OCI-LY7 (cell line): ENCODE measurements at regions not wholly inside any gene's neighbourhood (a gene's known extent, or its start where the extent isn't known, plus 50 kb on each side); places are given as distances from the start of the nearest gene placed in this dataset.

Source experiments
- BruUV-seq: library from RNA; stranded (reverse); fragments of 400-500 nt; replicated peaks from 2 replicates; lab custom pipeline; 2021; lab: Mats Ljungman, UMichigan
- CTCF ChIA-PET: fragments of 300-600 bp; sonication (Branson Sonifier 250); formaldehyde crosslinking; loops from one replicate; lab custom pipeline; 2022; ENCODE audit warnings: antibody characterized with exemption; ENCODE audit not compliant: unreplicated experiment; lab: Charles Lee
- POLR2A ChIA-PET: fragments of 300-600 bp; sonication (Branson Sonifier 250); formaldehyde crosslinking; loops from one replicate; lab custom pipeline; 2022; ENCODE audit warnings: antibody characterized with exemption; lab: Charles Lee
- DNase-seq: peaks from one replicate; pipeline ENCODE4 v3.0.0-alpha.2; 2015; ENCODE audit warnings: low spot score
- H2AFZ ChIP-seq: fragments of 200-600 bp; sonication (generic), shearing (Covaris generic); 2 replicates; pipeline ENCODE4 v1.6.1; 2014; ENCODE audit warnings: mild to moderate bottlenecking, antibody characterized with exemption, low read length, moderate library complexity
- H3K27ac ChIP-seq: fragments of 200-600 bp; sonication (generic); 2 replicates; pipeline ENCODE4 v1.5.1; 2014; ENCODE audit warnings: mixed run types, low read depth, mild to moderate bottlenecking, moderate library complexity, low read length, inconsistent platforms; ENCODE audit not compliant: poor library complexity, severe bottlenecking
- H3K36me3 ChIP-seq: fragments of 200-600 bp; sonication (generic); 2 replicates; pipeline ENCODE4 v1.6.1; 2014; ENCODE audit warnings: mild to moderate bottlenecking, antibody characterized with exemption, low read length, moderate library complexity, mixed read lengths; ENCODE audit not compliant: insufficient read depth
- H3K4me1 ChIP-seq: fragments of 200-600 bp; sonication (generic); 2 replicates; pipeline ENCODE4 v1.5.1; 2014; ENCODE audit warnings: mild to moderate bottlenecking, low read length; ENCODE audit not compliant: insufficient read depth, poor library complexity, severe bottlenecking
- H3K4me2 ChIP-seq: fragments of 200-600 bp; sonication (generic); 2 replicates; pipeline ENCODE4 v1.6.1; 2014; ENCODE audit warnings: mild to moderate bottlenecking, low read length
- H3K4me3 ChIP-seq: fragments of 200-600 bp; sonication (generic); 2 replicates; pipeline ENCODE4 v1.5.1; 2014; ENCODE audit warnings: mild to moderate bottlenecking, low read depth, low read length; ENCODE audit not compliant: poor library complexity, severe bottlenecking
- H3K79me2 ChIP-seq: fragments of 200-600 bp; sonication (generic); 2 replicates; pipeline ENCODE4 v1.6.1; 2016; ENCODE audit warnings: low read depth, mild to moderate bottlenecking, low read length, moderate library complexity, mixed read lengths; ENCODE audit not compliant: insufficient read depth
- H3K9me2 ChIP-seq: fragments of 200-600 bp; sonication (generic); 2 replicates; pipeline ENCODE4 v1.6.1; 2016; ENCODE audit warnings: mild to moderate bottlenecking, low read length, mixed read lengths; ENCODE audit not compliant: insufficient read depth
- H3K9me3 ChIP-seq: fragments of 200-600 bp; sonication (generic); 2 replicates; pipeline ENCODE4 v1.6.1; 2014; ENCODE audit warnings: mild to moderate bottlenecking, mixed run types, low read length, mixed read lengths
- H4K20me1 ChIP-seq: fragments of 200-600 bp; sonication (generic); 2 replicates; pipeline ENCODE4 v1.6.1; 2014; ENCODE audit warnings: mild to moderate bottlenecking, antibody characterized with exemption, low read length, moderate library complexity, mixed read lengths; ENCODE audit not compliant: insufficient read depth
- EZH2phosphoT487 ChIP-seq: fragments of 200-600 bp; sonication (generic); IDR thresholded peaks from 2 replicates; pipeline ENCODE4 v1.6.1; 2018; ENCODE audit warnings: low read depth, borderline replicate concordance, mild to moderate bottlenecking, mixed run types, antibody characterized with exemption, low read length, moderate library complexity, mixed read lengths
- intact Hi-C: fragments of 100-400 bp; cut with micrococcal nuclease; formaldehyde crosslinking; loops from one replicate; pipeline ENCODE4 v1.10.0; 2022; ENCODE audit not compliant: unreplicated experiment
- TF ChIP-seq, protein P1 (sequence below): fragments of 200-600 bp; sonication (generic); conservative IDR thresholded peaks from 2 replicates; pipeline ENCODE4 v1.5.1; 2014; ENCODE audit warnings: mild to moderate bottlenecking, antibody characterized with exemption, low read length, moderate library complexity, mixed read lengths

DNA sequence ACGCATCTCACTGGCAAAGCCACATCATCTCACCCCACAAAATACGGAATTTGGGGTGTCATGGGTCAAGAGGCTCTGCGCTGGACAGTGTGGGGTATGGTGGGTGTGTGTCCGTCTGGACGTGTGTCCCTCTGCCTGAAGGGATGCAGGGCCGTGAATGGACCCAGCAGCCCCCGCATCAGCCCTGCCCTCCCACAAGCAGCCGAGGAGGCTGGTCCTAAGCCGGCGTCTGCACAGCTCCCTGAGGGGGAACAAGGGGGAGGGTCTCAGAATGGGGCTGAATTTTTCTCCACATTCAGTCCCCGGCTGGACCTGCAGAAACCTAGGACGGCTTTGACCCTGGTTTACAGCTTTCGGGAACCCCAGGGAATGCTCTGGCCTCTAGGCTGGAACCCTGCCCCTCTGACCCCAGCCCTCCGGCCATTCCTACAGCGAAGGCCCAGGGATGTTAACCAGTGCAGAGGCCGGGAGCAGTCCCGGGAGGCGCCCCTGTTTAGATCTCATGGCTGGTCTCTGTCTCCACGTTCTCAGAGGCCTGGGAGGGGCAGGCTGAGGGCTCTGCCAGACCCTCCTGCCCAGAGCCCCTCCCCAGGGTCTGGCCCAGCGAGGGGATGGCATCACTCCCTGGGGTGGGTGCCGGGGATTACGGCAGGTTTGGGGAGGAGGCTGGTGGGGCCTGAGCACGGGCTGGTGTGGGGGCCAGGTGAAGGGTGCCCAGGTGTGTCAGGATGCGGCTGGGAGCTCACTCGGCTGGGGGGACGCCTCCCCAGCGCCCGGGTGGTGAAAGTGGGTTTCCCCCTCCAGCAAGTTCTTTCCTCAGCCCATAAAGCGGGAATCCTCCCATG lies 156.5 kb upstream of the C14orf180 start:
- intact Hi-C loops: no loop called here
- no peaks in the 10 kb centered on the region for H3K9me3 ChIP-seq
- no peaks in the 10 kb centered on the region for H4K20me1 ChIP-seq
- TF ChIP-seq, protein P1, sequence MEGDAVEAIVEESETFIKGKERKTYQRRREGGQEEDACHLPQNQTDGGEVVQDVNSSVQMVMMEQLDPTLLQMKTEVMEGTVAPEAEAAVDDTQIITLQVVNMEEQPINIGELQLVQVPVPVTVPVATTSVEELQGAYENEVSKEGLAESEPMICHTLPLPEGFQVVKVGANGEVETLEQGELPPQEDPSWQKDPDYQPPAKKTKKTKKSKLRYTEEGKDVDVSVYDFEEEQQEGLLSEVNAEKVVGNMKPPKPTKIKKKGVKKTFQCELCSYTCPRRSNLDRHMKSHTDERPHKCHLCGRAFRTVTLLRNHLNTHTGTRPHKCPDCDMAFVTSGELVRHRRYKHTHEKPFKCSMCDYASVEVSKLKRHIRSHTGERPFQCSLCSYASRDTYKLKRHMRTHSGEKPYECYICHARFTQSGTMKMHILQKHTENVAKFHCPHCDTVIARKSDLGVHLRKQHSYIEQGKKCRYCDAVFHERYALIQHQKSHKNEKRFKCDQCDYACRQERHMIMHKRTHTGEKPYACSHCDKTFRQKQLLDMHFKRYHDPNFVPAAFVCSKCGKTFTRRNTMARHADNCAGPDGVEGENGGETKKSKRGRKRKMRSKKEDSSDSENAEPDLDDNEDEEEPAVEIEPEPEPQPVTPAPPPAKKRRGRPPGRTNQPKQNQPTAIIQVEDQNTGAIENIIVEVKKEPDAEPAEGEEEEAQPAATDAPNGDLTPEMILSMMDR: no peak
- TF ChIP-seq EZH2phosphoT487: no peak
- ChIA-PET POLR2A (no interaction called here), CTCF (no interaction called here)
- H2AFZ ChIP-seq: no peak overlapping the region
- H3K79me2 ChIP-seq: no peaks in the 10 kb centered on the region
- H3K27ac ChIP-seq: no peak overlapping the region
- DNase-seq: no peak
- no peaks in the 10 kb centered on the region for H3K4me1 ChIP-seq
- H3K4me3 ChIP-seq: no peak overlapping the region
- no peak overlapping the region for H3K4me2 ChIP-seq
- H3K36me3 ChIP-seq: no peaks in the 10 kb centered on the region
- no TSS peak for BruUV-seq
- no peaks in the 10 kb centered on the region for H3K9me2 ChIP-seq

GRCh38 chr14:104423701-104424405 lies 155.7 kb upstream of the C14orf180 start:
- no TSS peak for BruUV-seq
- ChIA-PET POLR2A (no interaction called here), CTCF (no interaction called here)
- intact Hi-C loops: no loop called here
- Histone ChIP-seq H4K20me1 (no peaks in the 10 kb centered on the region), H2AFZ (no peak overlapping the region), H3K79me2 (no peaks in the 10 kb centered on the region), H3K4me1 (no peaks in the 10 kb centered on the region), H3K36me3 (no peaks in the 10 kb centered on the region), H3K9me3 (no peaks in the 10 kb centered on the region), H3K9me2 (no peaks in the 10 kb centered on the region), H3K27ac (no peak overlapping the region), H3K4me3 (no peak overlapping the region), H3K4me2 (no peak overlapping the region)
- no peak for TF ChIP-seq EZH2phosphoT487
- TF ChIP-seq, protein P1: no peak
- no peak for DNase-seq
